ENCODE measurements at regions not wholly inside any gene's neighbourhood (a gene's known extent, or its start where the extent isn't known, plus 50 kb on each side); places are given as distances from the start of the nearest gene placed in this dataset.

- Histone ChIP-seq H3K9ac (ENCODE audit: low read length in 3 of 3) (no peak overlapping the region), H3K4me3 (ENCODE audit: low read length in 3 of 3) (no peak overlapping the region), H3K27me3 (ENCODE audit: control insufficient read depth, insufficient read depth, low read length) (no peaks in the 10 kb centered on the region), H3K36me3 (ENCODE audit: control insufficient read depth in 2 of 3, insufficient read depth in 3 of 3, low read length in 3 of 3) (no peaks in the 10 kb centered on the region), H3K9me3 (ENCODE audit: control insufficient read depth in 2 of 3, insufficient read depth in 1 of 3, low read length in 3 of 3) (no peaks in the 10 kb centered on the region), H3K27ac (ENCODE audit: low read depth in 2 of 2, low read length in 2 of 2) (no peak overlapping the region), H3K4me1 (ENCODE audit: control insufficient read depth in 2 of 3, insufficient read depth in 2 of 3, low read depth in 1 of 3, low read length in 3 of 3) (no peaks in the 10 kb centered on the region)
- DNase-seq (no peak), FAIRE-seq (no peak)
- TF ChIP-seq CTCF (IDR thresholded peaks at IDR 0.05; ENCODE audit: borderline replicate concordance, extremely low read depth, insufficient read depth) = no peak
- intact Hi-C loops (cut with DNase I) = no loop called here
These were observed 277.4 kb upstream of the SESN3 start for GRCh38 chr11:95508219-95508890.

GRCh38 chr11:95507794-95508193 lies 276.8 kb upstream of the SESN3 start:
- no peak for FAIRE-seq
- Histone ChIP-seq H3K27me3 (ENCODE audit: control insufficient read depth, insufficient read depth, low read length) (no peaks in the 10 kb centered on the region), H3K36me3 (ENCODE audit: control insufficient read depth in 2 of 3, insufficient read depth in 3 of 3, low read length in 3 of 3) (no peaks in the 10 kb centered on the region), H3K9me3 (ENCODE audit: control insufficient read depth in 2 of 3, insufficient read depth in 1 of 3, low read length in 3 of 3) (no peaks in the 10 kb centered on the region), H3K4me1 (ENCODE audit: control insufficient read depth in 2 of 3, insufficient read depth in 2 of 3, low read depth in 1 of 3, low read length in 3 of 3) (no peaks in the 10 kb centered on the region), H3K27ac (ENCODE audit: low read depth in 2 of 2, low read length in 2 of 2) (no peak overlapping the region), H3K4me3 (ENCODE audit: low read length in 3 of 3) (no peak overlapping the region), H3K9ac (ENCODE audit: low read length in 3 of 3) (no peak overlapping the region)
- DNase-seq = no peak
- intact Hi-C loops (cut with DNase I) = no loop called here
- TF ChIP-seq CTCF (IDR thresholded peaks at IDR 0.05; ENCODE audit: borderline replicate concordance, extremely low read depth, insufficient read depth) = no peak

- H3K9me3 ChIP-seq (ENCODE audit: control insufficient read depth in 2 of 3, insufficient read depth in 1 of 3, low read length in 3 of 3) = no peaks in the 10 kb centered on the region
- H3K9ac ChIP-seq (ENCODE audit: low read length in 3 of 3) = no peak overlapping the region
- no peak overlapping the region for H3K4me3 ChIP-seq (ENCODE audit: low read length in 3 of 3)
- DNase-seq (no peak), FAIRE-seq (no peak)
- H3K36me3 ChIP-seq (ENCODE audit: control insufficient read depth in 2 of 3, insufficient read depth in 3 of 3, low read length in 3 of 3) = no peaks in the 10 kb centered on the region
- intact Hi-C loops (cut with DNase I) = no loop called here
- H3K27me3 ChIP-seq (ENCODE audit: control insufficient read depth, insufficient read depth, low read length) = no peaks in the 10 kb centered on the region
- H3K4me1 ChIP-seq (ENCODE audit: control insufficient read depth in 2 of 3, insufficient read depth in 2 of 3, low read depth in 1 of 3, low read length in 3 of 3) = no peaks in the 10 kb centered on the region
- TF ChIP-seq CTCF (IDR thresholded peaks at IDR 0.05; ENCODE audit: borderline replicate concordance, extremely low read depth, insufficient read depth) = no peak
- no peak overlapping the region for H3K27ac ChIP-seq (ENCODE audit: low read depth in 2 of 2, low read length in 2 of 2)
These were observed 275.8 kb upstream of the SESN3 start for GRCh38 chr11:95506777-95507176.

- DNase-seq = no peak
- no peak for TF ChIP-seq CTCF (IDR thresholded peaks at IDR 0.05; ENCODE audit: borderline replicate concordance, extremely low read depth, insufficient read depth)
- FAIRE-seq = no peak
- Histone ChIP-seq H3K4me1 (ENCODE audit: control insufficient read depth in 2 of 3, insufficient read depth in 2 of 3, low read depth in 1 of 3, low read length in 3 of 3) (no peaks in the 10 kb centered on the region), H3K9me3 (ENCODE audit: control insufficient read depth in 2 of 3, insufficient read depth in 1 of 3, low read length in 3 of 3) (no peaks in the 10 kb centered on the region), H3K36me3 (ENCODE audit: control insufficient read depth in 2 of 3, insufficient read depth in 3 of 3, low read length in 3 of 3) (no peaks in the 10 kb centered on the region), H3K4me3 (ENCODE audit: low read length in 3 of 3) (no peak overlapping the region), H3K27me3 (ENCODE audit: control insufficient read depth, insufficient read depth, low read length) (no peaks in the 10 kb centered on the region), H3K27ac (ENCODE audit: low read depth in 2 of 2, low read length in 2 of 2) (no peak overlapping the region), H3K9ac (ENCODE audit: low read length in 3 of 3) (no peak overlapping the region)
- intact Hi-C loops (cut with DNase I) = no loop called here
These were observed 275.0 kb upstream of the SESN3 start for GRCh38 chr11:95505927-95506426.
